ENCODE measurements at regions not wholly inside any gene's neighbourhood (a gene's known extent, or its start where the extent isn't known, plus 50 kb on each side); places are given as distances from the start of the nearest gene placed in this dataset.

GRCh38 chr6:165109011-165109410 lies 200.4 kb downstream of the C6orf118 start:
- TF ChIP-seq, protein P1, sequence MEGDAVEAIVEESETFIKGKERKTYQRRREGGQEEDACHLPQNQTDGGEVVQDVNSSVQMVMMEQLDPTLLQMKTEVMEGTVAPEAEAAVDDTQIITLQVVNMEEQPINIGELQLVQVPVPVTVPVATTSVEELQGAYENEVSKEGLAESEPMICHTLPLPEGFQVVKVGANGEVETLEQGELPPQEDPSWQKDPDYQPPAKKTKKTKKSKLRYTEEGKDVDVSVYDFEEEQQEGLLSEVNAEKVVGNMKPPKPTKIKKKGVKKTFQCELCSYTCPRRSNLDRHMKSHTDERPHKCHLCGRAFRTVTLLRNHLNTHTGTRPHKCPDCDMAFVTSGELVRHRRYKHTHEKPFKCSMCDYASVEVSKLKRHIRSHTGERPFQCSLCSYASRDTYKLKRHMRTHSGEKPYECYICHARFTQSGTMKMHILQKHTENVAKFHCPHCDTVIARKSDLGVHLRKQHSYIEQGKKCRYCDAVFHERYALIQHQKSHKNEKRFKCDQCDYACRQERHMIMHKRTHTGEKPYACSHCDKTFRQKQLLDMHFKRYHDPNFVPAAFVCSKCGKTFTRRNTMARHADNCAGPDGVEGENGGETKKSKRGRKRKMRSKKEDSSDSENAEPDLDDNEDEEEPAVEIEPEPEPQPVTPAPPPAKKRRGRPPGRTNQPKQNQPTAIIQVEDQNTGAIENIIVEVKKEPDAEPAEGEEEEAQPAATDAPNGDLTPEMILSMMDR (conservative IDR thresholded peaks at IDR 0.05; ENCODE audit: low read length) = no peak
- TF ChIP-seq EZH2phosphoT487 (IDR thresholded peaks at IDR 0.05; ENCODE audit: borderline replicate concordance) = no peak
